ENCODE measurements at regions not wholly inside any gene's neighbourhood (a gene's known extent, or its start where the extent isn't known, plus 50 kb on each side); places are given as distances from the start of the nearest gene placed in this dataset.

DNA sequence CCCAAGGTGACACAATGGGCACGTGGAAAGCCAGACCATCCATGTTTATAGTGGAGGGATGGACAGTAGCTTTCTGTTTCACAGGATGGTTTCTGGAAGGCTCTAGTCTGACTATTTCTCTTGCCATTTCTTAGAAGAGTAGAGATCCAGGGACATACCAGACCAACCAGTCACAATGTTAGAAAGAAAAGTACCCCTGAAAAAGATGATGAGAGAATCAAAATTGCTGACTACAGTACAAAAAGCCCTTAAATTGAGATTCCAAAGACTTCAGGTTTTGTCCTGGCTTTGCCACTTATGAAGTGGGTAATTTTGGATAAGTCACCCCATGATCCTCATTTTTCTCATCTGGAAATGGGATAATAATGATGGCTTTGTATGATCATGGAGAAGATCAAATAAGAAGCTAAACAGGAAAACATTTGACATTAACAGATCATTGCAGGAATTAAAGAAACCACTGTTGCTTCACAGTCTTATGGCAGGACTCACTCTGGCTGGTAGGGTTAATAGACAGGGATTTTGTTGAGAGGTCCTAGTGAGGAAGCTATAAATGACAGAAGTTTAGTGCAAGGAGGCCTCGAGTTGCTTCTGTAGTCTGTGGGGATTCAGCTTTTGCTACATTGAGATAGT is 386.0 kb downstream of the IRS1 start:
- DNase-seq (ENCODE audit: low read depth), result no peak
- no peak overlapping the region for H3K4me3 ChIP-seq (ENCODE audit: low read depth, low read length)
- no peak for TF ChIP-seq CTCF (IDR thresholded peaks at IDR 0.05; ENCODE audit: control insufficient read depth, extremely low read depth, insufficient read depth)

GRCh38 chr2:226411727-226412360 is 387.8 kb downstream of the IRS1 start:
- DNase-seq (ENCODE audit: low read depth), result no peak

GRCh38 chr2:226411205-226411604 is 388.4 kb downstream of the IRS1 start:
- no peak for TF ChIP-seq CTCF (IDR thresholded peaks at IDR 0.05; ENCODE audit: control insufficient read depth, extremely low read depth, insufficient read depth)

More at GRCh38 chr2:226411727-226412360, 387.8 kb downstream of the IRS1 start:
- TF ChIP-seq CTCF (IDR thresholded peaks at IDR 0.05; ENCODE audit: control insufficient read depth, extremely low read depth, insufficient read depth), result no peak
- H3K4me3 ChIP-seq (ENCODE audit: low read depth, low read length), result no peak overlapping the region

DNA sequence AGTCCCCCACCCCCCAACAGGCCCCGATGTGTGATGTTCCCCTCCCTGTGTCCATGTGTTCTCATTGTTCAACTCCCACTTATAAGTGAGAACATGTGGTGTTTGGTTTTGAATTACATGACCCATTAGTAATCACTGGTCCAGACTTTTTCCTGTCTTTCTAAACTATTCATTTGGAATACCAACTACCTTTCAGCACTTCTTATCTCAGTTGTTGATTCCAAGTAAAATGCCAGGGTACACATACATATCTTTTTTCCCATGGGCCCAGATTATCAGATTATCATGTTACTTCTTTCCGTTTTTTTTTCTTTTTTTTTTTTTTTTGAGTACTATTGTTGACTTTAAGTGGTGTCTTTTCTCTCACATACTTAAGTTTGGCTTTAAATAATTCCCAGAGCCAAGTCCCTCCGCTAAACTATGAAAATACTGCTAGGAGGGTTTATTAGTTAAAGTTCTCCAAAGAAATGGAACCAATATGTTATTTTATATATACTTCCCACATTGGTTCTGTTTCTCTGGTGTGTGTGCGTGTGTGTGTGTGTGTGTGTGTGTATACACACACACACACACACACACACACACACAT is 389.3 kb downstream of the IRS1 start:
- no peak overlapping the region for H3K4me3 ChIP-seq (ENCODE audit: low read depth, low read length)
- no peak for DNase-seq (ENCODE audit: low read depth)
- TF ChIP-seq CTCF (IDR thresholded peaks at IDR 0.05; ENCODE audit: control insufficient read depth, extremely low read depth, insufficient read depth), result no peak

More at GRCh38 chr2:226411205-226411604, 388.4 kb downstream of the IRS1 start:
- no peak for DNase-seq (ENCODE audit: low read depth)
- no peak overlapping the region for H3K4me3 ChIP-seq (ENCODE audit: low read depth, low read length)

DNA sequence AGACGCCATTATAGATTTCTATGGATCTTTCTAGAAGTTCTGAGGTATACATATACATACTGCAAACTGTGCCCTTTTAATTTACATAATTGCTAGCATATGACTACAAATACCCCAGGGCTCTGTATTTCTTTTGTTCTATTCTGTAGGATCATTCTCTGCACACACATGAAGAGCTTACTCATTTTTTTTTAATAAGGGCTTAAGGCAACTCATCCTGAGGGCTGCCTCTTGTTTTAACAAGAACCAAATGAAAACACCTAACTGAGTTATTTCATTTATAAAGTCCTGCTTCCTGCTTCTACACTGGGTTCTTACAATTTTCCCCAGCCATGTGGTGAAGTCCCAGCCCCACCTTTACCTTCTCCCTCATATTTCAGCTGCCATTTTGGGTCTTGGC is 390.5 kb downstream of the IRS1 start:
- no peak overlapping the region for H3K4me3 ChIP-seq (ENCODE audit: low read depth, low read length)
- no peak for DNase-seq (ENCODE audit: low read depth)
- no peak for TF ChIP-seq CTCF (IDR thresholded peaks at IDR 0.05; ENCODE audit: control insufficient read depth, extremely low read depth, insufficient read depth)

DNA sequence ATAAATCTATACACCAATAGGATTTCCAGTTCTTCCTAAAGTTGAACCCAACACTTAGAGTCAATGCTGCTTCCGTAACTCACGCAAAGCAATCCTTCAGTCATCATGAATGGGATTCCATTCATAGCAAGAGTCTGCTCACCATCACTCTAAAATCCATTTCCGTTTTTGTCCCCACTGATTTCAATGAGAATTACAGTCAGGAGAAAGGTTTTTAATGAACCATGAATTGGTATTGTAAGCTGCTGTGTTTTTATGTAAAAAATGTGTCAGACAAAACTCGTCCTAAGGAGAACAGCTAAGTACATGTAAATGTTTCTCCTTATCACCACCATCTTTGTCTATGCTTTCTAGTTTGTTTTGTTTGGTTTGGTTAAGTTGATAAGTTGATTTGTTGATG is 391.5 kb downstream of the IRS1 start:
- DNase-seq (ENCODE audit: low read depth), result no peak
- TF ChIP-seq CTCF (IDR thresholded peaks at IDR 0.05; ENCODE audit: control insufficient read depth, extremely low read depth, insufficient read depth), result no peak

More for the DNA sequence above, 391.5 kb downstream of the IRS1 start:
- no peak overlapping the region for H3K4me3 ChIP-seq (ENCODE audit: low read depth, low read length)

Measured in LNCaP clone FGC (cell line).